Neuronal stem cell (in vitro differentiated cells): ENCODE measurements at regions not wholly inside any gene's neighbourhood (a gene's known extent, or its start where the extent isn't known, plus 50 kb on each side); places are given as distances from the start of the nearest gene placed in this dataset.

ENCODE experiments used
- DNase-seq: peaks from one replicate; pipeline ENCODE4 v3.0.0-alpha.2; 2013; ENCODE audit warnings: low spot score
- H2AFZ ChIP-seq: one replicate; pipeline ENCODE4 v1.6.1; 2013; ENCODE audit warnings: mild to moderate bottlenecking, low read length, inconsistent platforms
- H2AK5ac ChIP-seq: 2 replicates; pipeline ENCODE4 v1.6.1; 2013; ENCODE audit warnings: low read depth, mild to moderate bottlenecking, inconsistent platforms, low read length, moderate library complexity, mixed read lengths
- H2BK120ac ChIP-seq: 2 replicates; pipeline ENCODE4 v1.6.1; 2013; ENCODE audit warnings: low read depth, mild to moderate bottlenecking, inconsistent platforms, low read length, moderate library complexity, mixed read lengths
- H2BK12ac ChIP-seq: one replicate; pipeline ENCODE4 v1.6.1; 2013; ENCODE audit warnings: low read length, inconsistent platforms
- H2BK15ac ChIP-seq: 2 replicates; pipeline ENCODE4 v1.6.1; 2013; ENCODE audit warnings: mild to moderate bottlenecking, low read length, inconsistent platforms, mixed read lengths
- H2BK5ac ChIP-seq: one replicate; pipeline ENCODE4 v1.6.1; 2013; ENCODE audit warnings: inconsistent platforms, mild to moderate bottlenecking, low read length, moderate library complexity
- H3K14ac ChIP-seq: one replicate; pipeline ENCODE4 v1.6.1; 2013; ENCODE audit warnings: low read length, inconsistent platforms
- H3K18ac ChIP-seq: 2 replicates; pipeline ENCODE4 v1.6.1; 2013; ENCODE audit warnings: low read length, inconsistent platforms
- H3K23ac ChIP-seq: 2 replicates; pipeline ENCODE4 v1.6.1; 2013; ENCODE audit warnings: low read depth, mild to moderate bottlenecking, mixed read lengths, low read length, inconsistent platforms; ENCODE audit not compliant: poor library complexity
- H3K27ac ChIP-seq: replicated peaks from 3 replicates; pipeline ENCODE4 v1.5.1; 2013; ENCODE audit warnings: low read length, inconsistent platforms
- H3K27me3 ChIP-seq, 3 experiments: 2 replicates each; pipeline ENCODE4 v1.6.1; 2013; ENCODE audit warnings: low read length in 3 of 3, mild to moderate bottlenecking in 2 of 3, inconsistent platforms in 1 of 3, low read depth in 1 of 3, mixed read lengths in 1 of 3, moderate library complexity in 1 of 3; ENCODE audit not compliant: control insufficient read depth in 3 of 3, insufficient read depth in 3 of 3
- H3K36me3 ChIP-seq, 2 donors: replicated peaks in 1 of 2; 2 replicates each; pipeline ENCODE4 v1.6.1; 2013; ENCODE audit warnings: low read length in 2 of 2; ENCODE audit not compliant: control insufficient read depth in 2 of 2, insufficient read depth in 2 of 2
- H3K4ac ChIP-seq: 2 replicates; pipeline ENCODE4 v1.6.1; 2013; ENCODE audit warnings: inconsistent platforms, mild to moderate bottlenecking, low read length, moderate library complexity
- H3K4me1 ChIP-seq, 2 donors: 1 replicate in 1 of 2; 2 replicates in 1 of 2; pipeline ENCODE4 v1.6.1; 2013; ENCODE audit warnings: low read length in 2 of 2, low read depth in 1 of 2; ENCODE audit not compliant: control insufficient read depth in 2 of 2, insufficient read depth in 1 of 2
- H3K4me2 ChIP-seq: one replicate; pipeline ENCODE4 v1.6.1; 2013; ENCODE audit warnings: mild to moderate bottlenecking, low read length, inconsistent platforms; ENCODE audit not compliant: insufficient read depth, poor library complexity, severe bottlenecking
- H3K4me3 ChIP-seq, 2 donors: 2 replicates each; pipeline ENCODE4 v1.5.1; 2013; ENCODE audit warnings: low read length in 2 of 2, mild to moderate bottlenecking in 2 of 2, inconsistent platforms in 1 of 2, moderate library complexity in 1 of 2
- H3K79me1 ChIP-seq: one replicate; pipeline ENCODE4 v1.6.1; 2013; ENCODE audit warnings: low read depth, mild to moderate bottlenecking, inconsistent platforms, low read length, moderate library complexity
- H3K9ac ChIP-seq: one replicate; pipeline ENCODE4 v1.6.1; 2013; ENCODE audit warnings: mild to moderate bottlenecking, low read depth, low read length, inconsistent platforms; ENCODE audit not compliant: poor library complexity
- H3K9me3 ChIP-seq, 2 donors: replicated peaks in 1 of 2; 2 replicates each; pipeline versions ENCODE3 to v1.6.1; 2013; ENCODE audit warnings: low read length in 2 of 2, mild to moderate bottlenecking in 2 of 2, inconsistent platforms in 1 of 2, low read depth in 1 of 2, mixed read lengths in 1 of 2, moderate library complexity in 1 of 2; ENCODE audit not compliant: control insufficient read depth in 2 of 2, insufficient read depth in 1 of 2
- H4K8ac ChIP-seq: one replicate; pipeline ENCODE4 v1.6.1; 2013; ENCODE audit warnings: low read depth, mild to moderate bottlenecking, inconsistent platforms, low read length, moderate library complexity
- H4K91ac ChIP-seq: one replicate; pipeline ENCODE4 v1.6.1; 2013; ENCODE audit warnings: low read length, low read depth, mild to moderate bottlenecking, inconsistent platforms; ENCODE audit not compliant: poor library complexity
- WGBS, 2 donors: extraction: QIAGEN DNeasy Blood & Tissue Kit; methylation state at CpG; one replicate each; pipeline ENCODE4 v1.1.7; 2013; ENCODE audit warnings: missing lambda C conversion rate in 2 of 2, mixed read lengths in 1 of 2; ENCODE audit not compliant: insufficient read length in 2 of 2, insufficient replicate concordance in 1 of 2; ENCODE audit errors: extremely low coverage in 2 of 2; 5-methylcytosine and 5-hydroxymethylcytosine counted together

DNA sequence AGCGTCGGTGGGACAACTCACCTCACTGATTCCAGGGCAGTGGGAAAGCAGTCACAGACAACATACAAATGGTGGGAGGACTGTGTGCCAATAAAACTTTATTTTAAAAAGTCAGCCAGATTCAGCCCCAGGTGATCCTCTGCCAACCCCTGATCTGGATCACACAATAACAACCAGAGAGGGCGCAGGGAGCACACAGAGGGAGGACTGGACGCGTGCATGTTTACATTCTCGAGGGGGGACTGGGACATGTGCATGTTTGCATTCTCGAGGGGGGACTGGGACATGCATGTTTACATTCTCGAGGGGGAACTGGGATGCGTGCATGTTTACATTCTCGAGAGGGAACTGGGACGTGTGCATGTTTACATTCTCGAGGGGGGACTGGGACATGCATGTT, 209.5 kb downstream of the NDUFA10 start:
- H2BK15ac ChIP-seq = no peak overlapping the region
- no peaks in the 10 kb centered on the region for H3K9me3 ChIP-seq
- no peak overlapping the region for H2AFZ ChIP-seq
- no peak overlapping the region for H2AK5ac ChIP-seq
- H2BK120ac ChIP-seq = no peak overlapping the region
- no peak overlapping the region for H3K4me3 ChIP-seq
- no peak overlapping the region for H3K14ac ChIP-seq
- no peak overlapping the region for H4K8ac ChIP-seq
- no peak overlapping the region for H3K4me2 ChIP-seq
- H3K4me1 ChIP-seq = peaks cover 0 to 8% of the 10 kb centered on the region in 2 donors
- no peak overlapping the region for H3K27ac ChIP-seq
- no peak for DNase-seq
- no peaks in the 10 kb centered on the region for H3K27me3 ChIP-seq
- no peaks in the 10 kb centered on the region for H3K36me3 ChIP-seq
- H3K23ac ChIP-seq = no peak overlapping the region
- no peak overlapping the region for H4K91ac ChIP-seq
- no peak overlapping the region for H3K4ac ChIP-seq
- H3K9ac ChIP-seq = no peak overlapping the region
- no CpG with 5 or more reads among the region's 12 CpGs for WGBS, 2 donors
- H2BK5ac ChIP-seq = no peak overlapping the region
- H3K18ac ChIP-seq = no peak overlapping the region
- H3K79me1 ChIP-seq = no peaks in the 10 kb centered on the region
- H2BK12ac ChIP-seq = no peak overlapping the region

DNA sequence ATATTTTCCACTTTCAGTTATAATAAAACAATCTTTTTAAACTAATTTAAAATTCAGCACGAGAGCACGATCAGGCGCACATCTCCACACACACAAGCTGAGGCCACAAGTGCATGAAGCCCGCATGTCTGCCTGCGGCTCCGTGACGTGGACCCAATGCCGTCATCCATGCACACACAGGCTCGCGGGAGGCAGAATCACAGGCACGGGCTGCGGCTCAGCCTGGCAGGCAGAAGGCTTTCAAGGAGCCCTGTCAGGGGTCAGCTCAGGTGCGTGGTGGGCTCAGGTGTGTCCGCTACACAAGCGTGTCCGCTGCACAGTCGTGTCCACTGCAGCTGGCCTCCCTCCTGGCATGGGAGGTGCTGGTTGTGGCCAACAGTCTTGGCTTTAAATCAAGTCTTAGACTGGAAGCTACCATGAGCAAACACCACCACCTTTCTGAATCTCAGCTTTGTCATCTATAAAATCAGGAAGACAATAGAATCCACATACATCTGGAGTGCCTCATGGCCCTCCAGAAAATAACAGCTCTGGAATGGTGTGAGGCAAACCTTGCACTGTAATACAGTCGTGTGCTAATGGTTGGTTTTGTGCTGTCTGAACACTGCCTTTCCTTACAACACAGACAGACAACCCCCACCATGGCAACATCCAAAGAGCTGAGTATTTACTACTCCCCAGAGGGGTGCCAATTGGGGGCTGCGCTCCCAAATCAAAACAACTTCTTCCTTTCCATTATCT, 210.1 kb downstream of the NDUFA10 start:
- H3K27ac ChIP-seq = no peak overlapping the region
- peak overlapping the region; percentile 55 for H2BK15ac ChIP-seq
- peak overlapping the region; percentile 77 for H2BK12ac ChIP-seq
- no peak overlapping the region for H2AFZ ChIP-seq
- peak overlapping the region in 1 of 2 donors; percentile 39 for H3K4me3 ChIP-seq
- no peaks in the 10 kb centered on the region for H3K79me1 ChIP-seq
- peaks cover 0 to 8% of the 10 kb centered on the region in 2 donors for H3K4me1 ChIP-seq
- H3K9ac ChIP-seq = no peak overlapping the region
- H2BK120ac ChIP-seq = no peak overlapping the region
- no peak overlapping the region for H3K4me2 ChIP-seq
- peak overlapping the region; percentile 84 for H3K14ac ChIP-seq
- H3K4ac ChIP-seq = no peak overlapping the region
- no peaks in the 10 kb centered on the region for H3K9me3 ChIP-seq
- DNase-seq = no peak
- no peak overlapping the region for H2BK5ac ChIP-seq
- H4K91ac ChIP-seq = no peak overlapping the region
- H3K18ac ChIP-seq = peak overlapping the region; percentile 82
- no peak overlapping the region for H2AK5ac ChIP-seq
- H3K36me3 ChIP-seq = no peaks in the 10 kb centered on the region
- WGBS, 2 donors = no CpG with 5 or more reads among the region's 19 CpGs
- H3K23ac ChIP-seq = peak overlapping the region; percentile 25
- H4K8ac ChIP-seq = no peak overlapping the region
- no peaks in the 10 kb centered on the region for H3K27me3 ChIP-seq

DNA sequence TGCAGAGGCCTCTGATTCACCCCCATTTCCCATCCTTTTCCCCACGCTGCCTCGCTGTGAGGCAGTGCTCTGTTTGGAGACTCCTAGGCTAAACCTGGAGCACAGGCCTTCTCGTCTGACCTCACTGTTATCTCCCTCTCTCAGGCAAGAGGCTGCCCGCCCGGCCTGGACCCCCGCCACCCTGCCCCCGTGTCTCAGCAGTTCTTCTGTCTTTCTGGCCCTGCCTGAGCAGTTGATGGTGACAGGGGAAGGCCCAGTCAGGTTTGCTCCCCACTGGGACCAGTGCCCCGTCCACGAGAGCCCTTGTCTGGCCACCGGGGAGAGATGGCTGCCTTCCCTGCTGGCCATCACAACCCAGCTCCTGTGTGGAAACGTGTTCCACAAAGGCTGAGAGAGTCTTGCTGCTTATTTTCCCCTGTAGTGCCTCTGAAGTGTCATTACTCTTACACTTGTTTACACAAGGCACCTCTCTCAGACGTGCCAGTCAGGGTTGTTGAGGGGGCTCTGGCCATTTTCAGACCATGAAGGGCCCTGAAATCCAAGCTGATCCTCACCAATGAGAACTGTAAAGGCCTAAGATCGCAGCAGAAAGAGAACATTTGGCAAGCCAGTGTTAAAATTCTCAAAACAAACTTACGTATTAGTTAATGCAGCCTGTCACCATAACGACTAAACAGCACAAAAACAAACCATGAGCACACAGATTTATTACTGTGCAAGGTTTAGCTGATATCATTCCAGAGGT, 210.9 kb downstream of the NDUFA10 start:
- H3K4me2 ChIP-seq = no peak overlapping the region
- no peak overlapping the region for H2BK5ac ChIP-seq
- H3K9ac ChIP-seq = no peak overlapping the region
- H3K9me3 ChIP-seq = no peaks in the 10 kb centered on the region
- no CpG with 5 or more reads among the region's 15 CpGs for WGBS, 2 donors
- no peak overlapping the region for H3K4ac ChIP-seq
- H2BK15ac ChIP-seq = no peak overlapping the region
- peaks cover 0 to 9% of the 10 kb centered on the region in 2 donors for H3K4me1 ChIP-seq
- H4K91ac ChIP-seq = no peak overlapping the region
- no peak overlapping the region for H3K23ac ChIP-seq
- no peak overlapping the region for H3K14ac ChIP-seq
- H3K36me3 ChIP-seq = no peaks in the 10 kb centered on the region
- peak overlapping the region; percentile 60 for H3K18ac ChIP-seq
- H2BK12ac ChIP-seq = no peak overlapping the region
- no peaks in the 10 kb centered on the region for H3K27me3 ChIP-seq
- no peak for DNase-seq
- no peak overlapping the region for H2AK5ac ChIP-seq
- H2AFZ ChIP-seq = peak overlapping the region; percentile 6
- H4K8ac ChIP-seq = no peak overlapping the region
- H3K4me3 ChIP-seq = no peak overlapping the region
- no peak overlapping the region for H3K27ac ChIP-seq
- no peak overlapping the region for H2BK120ac ChIP-seq
- no peaks in the 10 kb centered on the region for H3K79me1 ChIP-seq
